ENCODE measurements at regions not wholly inside any gene's neighbourhood (a gene's known extent, or its start where the extent isn't known, plus 50 kb on each side); places are given as distances from the start of the nearest gene placed in this dataset.

- TF ChIP-seq SUZ12 (IDR thresholded peaks at IDR 0.05; ENCODE audit: extremely low read depth, insufficient read depth, insufficient read length) (no peak), YY1 (IDR thresholded peaks at IDR 0.05; ENCODE audit: insufficient read depth, insufficient read length) (no peak)
Observed at GRCh38 chr12:91777268-91777992, 368.2 kb downstream of the BTG1 start.
